ENCODE measurements at regions not wholly inside any gene's neighbourhood (a gene's known extent, or its start where the extent isn't known, plus 50 kb on each side); places are given as distances from the start of the nearest gene placed in this dataset.

- Histone ChIP-seq H3K27ac (ENCODE audit: low read length) (no peak overlapping the region), H3K36me3 (ENCODE audit: insufficient read depth, low read depth, low read length) (no peaks in the 10 kb centered on the region), H3K4me3 (ENCODE audit: low read length) (no peak overlapping the region), H3K9me3 (ENCODE audit: insufficient read depth, low read depth, low read length) (no peaks in the 10 kb centered on the region), H3K27me3 (ENCODE audit: insufficient read depth, low read length) (no peaks in the 10 kb centered on the region), H3K9ac (ENCODE audit: low read depth, low read length) (no peak overlapping the region), H3K4me1 (ENCODE audit: insufficient read depth, low read length) (no peaks in the 10 kb centered on the region)
Observed at GRCh38 chr7:145915679-145916078, 200.9 kb upstream of the CNTNAP2 start.

- Histone ChIP-seq H3K9me3 (ENCODE audit: insufficient read depth, low read depth, low read length) (no peaks in the 10 kb centered on the region), H3K36me3 (ENCODE audit: insufficient read depth, low read depth, low read length) (no peaks in the 10 kb centered on the region), H3K4me1 (ENCODE audit: insufficient read depth, low read length) (no peaks in the 10 kb centered on the region), H3K4me3 (ENCODE audit: low read length) (no peak overlapping the region), H3K27me3 (ENCODE audit: insufficient read depth, low read length) (no peaks in the 10 kb centered on the region), H3K27ac (ENCODE audit: low read length) (no peak overlapping the region), H3K9ac (ENCODE audit: low read depth, low read length) (no peak overlapping the region)
Observed at GRCh38 chr7:145909991-145910513, 206.5 kb upstream of the CNTNAP2 start.

GRCh38 chr7:145903658-145904057, 212.9 kb upstream of the CNTNAP2 start:
- Histone ChIP-seq H3K4me1 (ENCODE audit: insufficient read depth, low read length) (0 out of 2 replicates have a peak, but pooled peaks cover 3% of the 10 kb centered on the region), H3K4me3 (ENCODE audit: low read length) (no peak overlapping the region), H3K36me3 (ENCODE audit: insufficient read depth, low read depth, low read length) (no peaks in the 10 kb centered on the region), H3K9me3 (ENCODE audit: insufficient read depth, low read depth, low read length) (no peaks in the 10 kb centered on the region), H3K27me3 (ENCODE audit: insufficient read depth, low read length) (no peaks in the 10 kb centered on the region), H3K27ac (ENCODE audit: low read length) (no peak overlapping the region), H3K9ac (ENCODE audit: low read depth, low read length) (no peak overlapping the region)

GRCh38 chr7:145902123-145902522, 214.5 kb upstream of the CNTNAP2 start:
- Histone ChIP-seq H3K4me1 (ENCODE audit: insufficient read depth, low read length) (0 out of 2 replicates have a peak, but pooled peaks cover 3% of the 10 kb centered on the region), H3K9ac (ENCODE audit: low read depth, low read length) (no peak overlapping the region), H3K36me3 (ENCODE audit: insufficient read depth, low read depth, low read length) (no peaks in the 10 kb centered on the region), H3K27ac (ENCODE audit: low read length) (no peak overlapping the region), H3K4me3 (ENCODE audit: low read length) (no peak overlapping the region), H3K27me3 (ENCODE audit: insufficient read depth, low read length) (no peaks in the 10 kb centered on the region), H3K9me3 (ENCODE audit: insufficient read depth, low read depth, low read length) (no peaks in the 10 kb centered on the region)

- no peaks in the 10 kb centered on the region for H3K9me3 ChIP-seq (ENCODE audit: insufficient read depth, low read depth, low read length)
- H3K4me3 ChIP-seq (ENCODE audit: low read length) = no peak overlapping the region
- no peaks in the 10 kb centered on the region for H3K36me3 ChIP-seq (ENCODE audit: insufficient read depth, low read depth, low read length)
- 0 out of 2 replicates have a peak, but pooled peaks cover 3% of the 10 kb centered on the region for H3K4me1 ChIP-seq (ENCODE audit: insufficient read depth, low read length)
- no peak overlapping the region for H3K9ac ChIP-seq (ENCODE audit: low read depth, low read length)
- H3K27ac ChIP-seq (ENCODE audit: low read length) = no peak overlapping the region
- H3K27me3 ChIP-seq (ENCODE audit: insufficient read depth, low read length) = no peaks in the 10 kb centered on the region
Observed at GRCh38 chr7:145899938-145900337, 216.7 kb upstream of the CNTNAP2 start.

- H3K4me1 ChIP-seq (ENCODE audit: insufficient read depth, low read length) = no peaks in the 10 kb centered on the region
- no peak overlapping the region for H3K4me3 ChIP-seq (ENCODE audit: low read length)
- H3K27me3 ChIP-seq (ENCODE audit: insufficient read depth, low read length) = no peaks in the 10 kb centered on the region
Observed at GRCh38 chr7:145893925-145894535, 222.6 kb upstream of the CNTNAP2 start.

GRCh38 chr7:145884716-145885514, 231.7 kb upstream of the CNTNAP2 start:
- Histone ChIP-seq H3K4me1 (ENCODE audit: insufficient read depth, low read length) (no peaks in the 10 kb centered on the region), H3K27me3 (ENCODE audit: insufficient read depth, low read length) (no peaks in the 10 kb centered on the region), H3K36me3 (ENCODE audit: insufficient read depth, low read depth, low read length) (no peaks in the 10 kb centered on the region), H3K27ac (ENCODE audit: low read length) (no peak overlapping the region), H3K9me3 (ENCODE audit: insufficient read depth, low read depth, low read length) (no peaks in the 10 kb centered on the region), H3K9ac (ENCODE audit: low read depth, low read length) (no peak overlapping the region), H3K4me3 (ENCODE audit: low read length) (no peak overlapping the region)

More at GRCh38 chr7:145893925-145894535, 222.6 kb upstream of the CNTNAP2 start:
- H3K27ac ChIP-seq (ENCODE audit: low read length) = no peak overlapping the region
- H3K9me3 ChIP-seq (ENCODE audit: insufficient read depth, low read depth, low read length) = no peaks in the 10 kb centered on the region
- no peaks in the 10 kb centered on the region for H3K36me3 ChIP-seq (ENCODE audit: insufficient read depth, low read depth, low read length)
- H3K9ac ChIP-seq (ENCODE audit: low read depth, low read length) = no peak overlapping the region

GRCh38 chr7:145876376-145876775, 240.2 kb upstream of the CNTNAP2 start:
- Histone ChIP-seq H3K9me3 (ENCODE audit: insufficient read depth, low read depth, low read length) (no peaks in the 10 kb centered on the region), H3K4me1 (ENCODE audit: insufficient read depth, low read length) (no peaks in the 10 kb centered on the region), H3K27me3 (ENCODE audit: insufficient read depth, low read length) (no peaks in the 10 kb centered on the region), H3K27ac (ENCODE audit: low read length) (no peak overlapping the region), H3K9ac (ENCODE audit: low read depth, low read length) (no peak overlapping the region), H3K36me3 (ENCODE audit: insufficient read depth, low read depth, low read length) (no peaks in the 10 kb centered on the region), H3K4me3 (ENCODE audit: low read length) (no peak overlapping the region)

- H3K27me3 ChIP-seq (ENCODE audit: insufficient read depth, low read length) = no peaks in the 10 kb centered on the region
- no peaks in the 10 kb centered on the region for H3K9me3 ChIP-seq (ENCODE audit: insufficient read depth, low read depth, low read length)
- H3K27ac ChIP-seq (ENCODE audit: low read length) = no peak overlapping the region
- H3K4me1 ChIP-seq (ENCODE audit: insufficient read depth, low read length) = no peaks in the 10 kb centered on the region
- no peak overlapping the region for H3K4me3 ChIP-seq (ENCODE audit: low read length)
- no peaks in the 10 kb centered on the region for H3K36me3 ChIP-seq (ENCODE audit: insufficient read depth, low read depth, low read length)
- H3K9ac ChIP-seq (ENCODE audit: low read depth, low read length) = no peak overlapping the region
Observed at GRCh38 chr7:145875267-145875666, 241.3 kb upstream of the CNTNAP2 start.

- no peak overlapping the region for H3K4me3 ChIP-seq (ENCODE audit: low read length)
- no peaks in the 10 kb centered on the region for H3K4me1 ChIP-seq (ENCODE audit: insufficient read depth, low read length)
- peaks cover 5% of the 10 kb centered on the region; the same call in 1 of the 2 replicates for H3K9me3 ChIP-seq (ENCODE audit: insufficient read depth, low read depth, low read length)
- no peaks in the 10 kb centered on the region for H3K36me3 ChIP-seq (ENCODE audit: insufficient read depth, low read depth, low read length)
- H3K27ac ChIP-seq (ENCODE audit: low read length) = no peak overlapping the region
- no peaks in the 10 kb centered on the region for H3K27me3 ChIP-seq (ENCODE audit: insufficient read depth, low read length)
- no peak overlapping the region for H3K9ac ChIP-seq (ENCODE audit: low read depth, low read length)
Observed at GRCh38 chr7:145868935-145869334, 247.7 kb upstream of the CNTNAP2 start.

GRCh38 chr7:145862212-145862611, 254.4 kb upstream of the CNTNAP2 start:
- Histone ChIP-seq H3K27me3 (ENCODE audit: insufficient read depth, low read length) (no peaks in the 10 kb centered on the region), H3K4me1 (ENCODE audit: insufficient read depth, low read length) (no peaks in the 10 kb centered on the region), H3K27ac (ENCODE audit: low read length) (no peak overlapping the region), H3K4me3 (ENCODE audit: low read length) (no peak overlapping the region), H3K36me3 (ENCODE audit: insufficient read depth, low read depth, low read length) (no peaks in the 10 kb centered on the region), H3K9me3 (ENCODE audit: insufficient read depth, low read depth, low read length) (no peaks in the 10 kb centered on the region; the same call in 1 of the 2 replicates), H3K9ac (ENCODE audit: low read depth, low read length) (no peak overlapping the region)

GRCh38 chr7:145860809-145861208, 255.8 kb upstream of the CNTNAP2 start:
- Histone ChIP-seq H3K4me3 (ENCODE audit: low read length) (no peak overlapping the region), H3K9ac (ENCODE audit: low read depth, low read length) (no peak overlapping the region), H3K4me1 (ENCODE audit: insufficient read depth, low read length) (no peaks in the 10 kb centered on the region), H3K36me3 (ENCODE audit: insufficient read depth, low read depth, low read length) (no peaks in the 10 kb centered on the region), H3K27ac (ENCODE audit: low read length) (no peak overlapping the region), H3K27me3 (ENCODE audit: insufficient read depth, low read length) (no peaks in the 10 kb centered on the region), H3K9me3 (ENCODE audit: insufficient read depth, low read depth, low read length) (peaks cover 9% of the 10 kb centered on the region)
